ENCODE measurements at regions not wholly inside any gene's neighbourhood (a gene's known extent, or its start where the extent isn't known, plus 50 kb on each side); places are given as distances from the start of the nearest gene placed in this dataset.
A peak's percentile ranks its signal among the peaks of the same experiment; 100 is the strongest.

GRCh38 chr1:213666922-213667321 lies 320.9 kb upstream of the PROX1 start:
- H3K9me3 Mint-ChIP-seq, result peaks cover 0 to 4% (median 0%) of the 10 kb centered on the region in 11 donors
- no peaks in the 10 kb centered on the region for H3K36me3 ChIP-seq (ENCODE audit: control insufficient read depth in 2 of 3, insufficient read depth in 3 of 3, low read length in 3 of 3)
- H3K27me3 ChIP-seq (ENCODE audit: control insufficient read depth in 2 of 2, insufficient read depth in 2 of 2, low read length in 2 of 2), result no peaks in the 10 kb centered on the region
- intact Hi-C loops (cut with micrococcal nuclease), result no loop called here
- H3K27ac Mint-ChIP-seq, result peak overlapping the region in 2 of 9 donors; percentile 18 to 51
- no peak overlapping the region for H3K4me3 ChIP-seq (ENCODE audit: low read length)
- ChIA-PET CTCF (interaction anchor here (1.2 to 1.4 kb wide), 2 partner anchors 27 to 456 kb away, joined by 3 to 4 read pairs; no protein-coding TSS in a partner anchor), POLR2A (no interaction called here)
- H3K36me3 Mint-ChIP-seq, result no peaks in the 10 kb centered on the region
- H3K9me3 ChIP-seq (ENCODE audit: control insufficient read depth in 2 of 3, low read length in 3 of 3), result no peaks in the 10 kb centered on the region
- H3K27ac ChIP-seq (ENCODE audit: low read depth, low read length), result no peak overlapping the region
- H3K4me1 Mint-ChIP-seq, result peaks cover 7 to 29% (median 24%) of the 10 kb centered on the region in 7 donors
- no peak for DNase-seq
- peaks cover 0 to 15% of the 10 kb centered on the region in 2 donors for H3K4me1 ChIP-seq (ENCODE audit: control insufficient read depth in 2 of 2, insufficient read depth in 2 of 2, low read length in 2 of 2)
- H3K27me3 Mint-ChIP-seq, result peaks cover 0 to 6% (median 0%) of the 10 kb centered on the region in 5 donors
- ATAC-seq, result no peak
- no peak overlapping the region for H3K4me3 Mint-ChIP-seq

GRCh38 chr1:213669512-213669911 lies 318.3 kb upstream of the PROX1 start:
- ATAC-seq (no peak), DNase-seq (no peak)
- Mint-ChIP-seq H3K27me3 (no peaks in the 10 kb centered on the region), H3K36me3 (no peaks in the 10 kb centered on the region), H3K4me1 (peaks cover 7 to 39% (median 29%) of the 10 kb centered on the region in 7 donors), H3K4me3 (no peak overlapping the region), H3K27ac (peak overlapping the region in 8 of 9 donors; percentile 33 to 97 (median 70)), H3K9me3 (peaks cover 0 to 4% (median 0%) of the 10 kb centered on the region in 11 donors)
- Histone ChIP-seq H3K36me3 (ENCODE audit: control insufficient read depth in 2 of 3, insufficient read depth in 3 of 3, low read length in 3 of 3) (no peaks in the 10 kb centered on the region), H3K9me3 (ENCODE audit: control insufficient read depth in 2 of 3, low read length in 3 of 3) (no peaks in the 10 kb centered on the region), H3K27me3 (ENCODE audit: control insufficient read depth in 2 of 2, insufficient read depth in 2 of 2, low read length in 2 of 2) (no peaks in the 10 kb centered on the region), H3K4me1 (ENCODE audit: control insufficient read depth in 2 of 2, insufficient read depth in 2 of 2, low read length in 2 of 2) (peaks cover 0 to 15% of the 10 kb centered on the region in 2 donors), H3K4me3 (ENCODE audit: low read length) (no peak overlapping the region), H3K27ac (ENCODE audit: low read depth, low read length) (no peak overlapping the region)
- ChIA-PET CTCF (interaction anchor here (1.2 to 1.4 kb wide), 2 partner anchors 318 to 456 kb away, joined by 3 to 7 read pairs; partner anchors contain the start of gene PROX1), POLR2A (interaction anchor here (1.4 kb wide), 1 partner anchor 454 kb away, joined by 4 read pairs; no protein-coding TSS in a partner anchor)
- intact Hi-C loops (cut with micrococcal nuclease), result no loop called here

- Histone ChIP-seq H3K27me3 (ENCODE audit: control insufficient read depth in 2 of 2, insufficient read depth in 2 of 2, low read length in 2 of 2) (no peaks in the 10 kb centered on the region), H3K4me1 (ENCODE audit: control insufficient read depth in 2 of 2, insufficient read depth in 2 of 2, low read length in 2 of 2) (peaks cover 0 to 15% of the 10 kb centered on the region in 2 donors), H3K4me3 (ENCODE audit: low read length) (no peak overlapping the region), H3K27ac (ENCODE audit: low read depth, low read length) (peak overlapping the region; percentile 48), H3K9me3 (ENCODE audit: control insufficient read depth in 2 of 3, low read length in 3 of 3) (no peaks in the 10 kb centered on the region), H3K36me3 (ENCODE audit: control insufficient read depth in 2 of 3, insufficient read depth in 3 of 3, low read length in 3 of 3) (no peaks in the 10 kb centered on the region)
- H3K4me3 Mint-ChIP-seq, result peak overlapping the region in 8 of 10 donors; percentile 7 to 67 (median 52)
- H3K27ac Mint-ChIP-seq, result peak overlapping the region in 8 of 9 donors; percentile 41 to 97 (median 90)
- H3K36me3 Mint-ChIP-seq, result peaks cover 0 to 4% (median 0%) of the 10 kb centered on the region in 5 donors
- peaks cover 7 to 39% (median 29%) of the 10 kb centered on the region in 7 donors for H3K4me1 Mint-ChIP-seq
- intact Hi-C loops (cut with micrococcal nuclease), result loop anchor here in 1 of 2 donors (1.0 to 5.0 kb wide), 14 partner anchors 42 to 658 kb away; partner anchors contain the start of gene PROX1
- ATAC-seq (peak; percentile 93), DNase-seq (peak in 8 of 9 donors; percentile 9 to 89 (median 80))
- ChIA-PET POLR2A (interaction anchor here (0.8 kb wide), 1 partner anchor 113 kb away, joined by 3 read pairs; no protein-coding TSS in a partner anchor), CTCF (interaction anchor here (0.7 to 2.1 kb wide), 8 partner anchors 10 to 456 kb away, joined by 3 to 28 read pairs (median 5); partner anchors contain the start of gene PROX1)
- H3K27me3 Mint-ChIP-seq, result no peaks in the 10 kb centered on the region
- peaks cover 0 to 9% (median 3%) of the 10 kb centered on the region in 11 donors for H3K9me3 Mint-ChIP-seq
Measured at GRCh38 chr1:213669964-213670691, 317.6 kb upstream of the PROX1 start.

- no peak overlapping the region for H3K4me3 ChIP-seq (ENCODE audit: low read length)
- ChIA-PET POLR2A (interaction anchor here (0.8 kb wide), 1 partner anchor 113 kb away, joined by 3 read pairs; no protein-coding TSS in a partner anchor), CTCF (interaction anchor here (0.7 to 2.1 kb wide), 8 partner anchors 10 to 455 kb away, joined by 3 to 28 read pairs (median 5); partner anchors contain the start of gene PROX1)
Measured at GRCh38 chr1:213670692-213671023, 317.1 kb upstream of the PROX1 start.

GRCh38 chr1:213675043-213675442 lies 312.7 kb upstream of the PROX1 start:
- no peak overlapping the region for H3K4me3 ChIP-seq (ENCODE audit: low read length)
- no peak for ATAC-seq
- no peaks in the 10 kb centered on the region for H3K36me3 ChIP-seq (ENCODE audit: control insufficient read depth in 2 of 3, insufficient read depth in 3 of 3, low read length in 3 of 3)
- H3K27ac Mint-ChIP-seq, result no peak overlapping the region
- ChIA-PET POLR2A (no interaction called here), CTCF (no interaction called here)
- DNase-seq, result no peak
- intact Hi-C loops (cut with micrococcal nuclease), result no loop called here
- no peaks in the 10 kb centered on the region for H3K27me3 ChIP-seq (ENCODE audit: control insufficient read depth in 2 of 2, insufficient read depth in 2 of 2, low read length in 2 of 2)
- H3K27ac ChIP-seq (ENCODE audit: low read depth, low read length), result no peak overlapping the region
- H3K9me3 Mint-ChIP-seq, result peaks cover 0 to 15% (median 3%) of the 10 kb centered on the region in 11 donors
- H3K27me3 Mint-ChIP-seq, result no peaks in the 10 kb centered on the region
- H3K4me1 Mint-ChIP-seq, result peaks cover 6 to 27% (median 21%) of the 10 kb centered on the region in 7 donors
- H3K4me1 ChIP-seq (ENCODE audit: control insufficient read depth in 2 of 2, insufficient read depth in 2 of 2, low read length in 2 of 2), result peaks cover 0 to 11% of the 10 kb centered on the region in 2 donors
- no peak overlapping the region for H3K4me3 Mint-ChIP-seq
- no peaks in the 10 kb centered on the region for H3K9me3 ChIP-seq (ENCODE audit: control insufficient read depth in 2 of 3, low read length in 3 of 3)
- peaks cover 0 to 5% (median 0%) of the 10 kb centered on the region in 5 donors for H3K36me3 Mint-ChIP-seq

More at GRCh38 chr1:213670692-213671023, 317.1 kb upstream of the PROX1 start:
- H3K27me3 ChIP-seq (ENCODE audit: control insufficient read depth in 2 of 2, insufficient read depth in 2 of 2, low read length in 2 of 2), result no peaks in the 10 kb centered on the region
- DNase-seq (no peak), ATAC-seq (no peak)
- Mint-ChIP-seq H3K9me3 (peaks cover 0 to 11% (median 3%) of the 10 kb centered on the region in 11 donors), H3K27me3 (no peaks in the 10 kb centered on the region), H3K36me3 (peaks cover 0 to 5% (median 0%) of the 10 kb centered on the region in 5 donors), H3K27ac (peak overlapping the region in 8 of 9 donors; percentile 41 to 97 (median 90)), H3K4me1 (peaks cover 7 to 39% (median 29%) of the 10 kb centered on the region in 7 donors), H3K4me3 (peak overlapping the region in 9 of 10 donors; percentile 7 to 67 (median 58))
- intact Hi-C loops (cut with micrococcal nuclease), result loop anchor here in 1 of 2 donors (1.0 to 5.0 kb wide), 14 partner anchors 42 to 658 kb away; partner anchors contain the start of gene PROX1
- H3K36me3 ChIP-seq (ENCODE audit: control insufficient read depth in 2 of 3, insufficient read depth in 3 of 3, low read length in 3 of 3), result no peaks in the 10 kb centered on the region
- H3K4me1 ChIP-seq (ENCODE audit: control insufficient read depth in 2 of 2, insufficient read depth in 2 of 2, low read length in 2 of 2), result peaks cover 0 to 15% of the 10 kb centered on the region in 2 donors
- no peaks in the 10 kb centered on the region for H3K9me3 ChIP-seq (ENCODE audit: control insufficient read depth in 2 of 3, low read length in 3 of 3)
- H3K27ac ChIP-seq (ENCODE audit: low read depth, low read length), result peak overlapping the region; percentile 48

- ChIA-PET POLR2A (no interaction called here), CTCF (no interaction called here)
- no peak for ATAC-seq
- H3K27me3 ChIP-seq (ENCODE audit: control insufficient read depth in 2 of 2, insufficient read depth in 2 of 2, low read length in 2 of 2), result no peaks in the 10 kb centered on the region
- H3K4me1 ChIP-seq (ENCODE audit: control insufficient read depth in 2 of 2, insufficient read depth in 2 of 2, low read length in 2 of 2), result no peaks in the 10 kb centered on the region
- H3K9me3 ChIP-seq (ENCODE audit: control insufficient read depth in 2 of 3, low read length in 3 of 3), result no peaks in the 10 kb centered on the region
- intact Hi-C loops (cut with micrococcal nuclease), result no loop called here
- Mint-ChIP-seq H3K9me3 (peaks cover 0 to 15% (median 5%) of the 10 kb centered on the region in 11 donors), H3K4me3 (no peak overlapping the region), H3K4me1 (peaks cover 0 to 15% (median 7%) of the 10 kb centered on the region in 7 donors), H3K27me3 (no peaks in the 10 kb centered on the region), H3K36me3 (peaks cover 0 to 5% (median 0%) of the 10 kb centered on the region in 5 donors), H3K27ac (no peak overlapping the region)
- DNase-seq, result no peak
- H3K36me3 ChIP-seq (ENCODE audit: control insufficient read depth in 2 of 3, insufficient read depth in 3 of 3, low read length in 3 of 3), result no peaks in the 10 kb centered on the region
- no peak overlapping the region for H3K4me3 ChIP-seq (ENCODE audit: low read length)
- no peak overlapping the region for H3K27ac ChIP-seq (ENCODE audit: low read depth, low read length)
Measured at GRCh38 chr1:213676736-213677135, 311.0 kb upstream of the PROX1 start.

All from naive thymus-derived CD4-positive, alpha-beta T cell (primary cell).